ENCODE measurements at regions not wholly inside any gene's neighbourhood (a gene's known extent, or its start where the extent isn't known, plus 50 kb on each side); places are given as distances from the start of the nearest gene placed in this dataset.
A peak's percentile ranks its signal among the peaks of the same experiment; 100 is the strongest.

GRCh38 chr5:2696156-2696807, 55.2 kb downstream of the IRX2 start:
- DNase-seq (ENCODE audit: low spot score) = no peak

GRCh38 chr5:2695200-2695891, 56.1 kb downstream of the IRX2 start:
- DNase-seq (ENCODE audit: low spot score) = no peak

- DNase-seq (ENCODE audit: low spot score) = no peak
These were observed 59.9 kb downstream of the IRX2 start for GRCh38 chr5:2691530-2691929.

GRCh38 chr5:2690293-2690692, 61.2 kb downstream of the IRX2 start:
- no peak for DNase-seq (ENCODE audit: low spot score)

- DNase-seq (ENCODE audit: low spot score) = no peak
These were observed 62.9 kb downstream of the IRX2 start for GRCh38 chr5:2688586-2688985.

GRCh38 chr5:2687746-2688145, 63.7 kb downstream of the IRX2 start:
- DNase-seq (ENCODE audit: low spot score) = no peak

GRCh38 chr5:2686321-2687124, 65.0 kb downstream of the IRX2 start:
- DNase-seq (ENCODE audit: low spot score) = no peak

GRCh38 chr5:2685651-2686272, 65.7 kb downstream of the IRX2 start:
- no peak for DNase-seq (ENCODE audit: low spot score)

- no peak for DNase-seq (ENCODE audit: low spot score)
These were observed 66.9 kb downstream of the IRX2 start for GRCh38 chr5:2684606-2685005.

- DNase-seq (ENCODE audit: low spot score) = no peak
These were observed 67.8 kb downstream of the IRX2 start for GRCh38 chr5:2683720-2684119.

- no peak for DNase-seq (ENCODE audit: low spot score)
These were observed 70.0 kb downstream of the IRX2 start for GRCh38 chr5:2681476-2681875.

- no peak for DNase-seq (ENCODE audit: low spot score)
These were observed 70.5 kb downstream of the IRX2 start for GRCh38 chr5:2680979-2681378.

- no peak for DNase-seq (ENCODE audit: low spot score)
These were observed 73.8 kb downstream of the IRX2 start for GRCh38 chr5:2677689-2678088.

- DNase-seq (ENCODE audit: low spot score) = peak; percentile 52
These were observed 75.9 kb downstream of the IRX2 start for GRCh38 chr5:2675548-2675947.

- DNase-seq (ENCODE audit: low spot score) = no peak
These were observed 77.0 kb downstream of the IRX2 start for GRCh38 chr5:2674456-2674855.

GRCh38 chr5:2670940-2671339, 80.5 kb downstream of the IRX2 start:
- no peak for DNase-seq (ENCODE audit: low spot score)

- DNase-seq (ENCODE audit: low spot score) = no peak
These were observed 81.6 kb downstream of the IRX2 start for GRCh38 chr5:2669913-2670312.

- no peak for DNase-seq (ENCODE audit: low spot score)
These were observed 82.2 kb downstream of the IRX2 start for GRCh38 chr5:2669259-2669658.

GRCh38 chr5:2666081-2666480, 85.4 kb downstream of the IRX2 start:
- no peak for DNase-seq (ENCODE audit: low spot score)

GRCh38 chr5:2663489-2663888, 88.0 kb downstream of the IRX2 start:
- no peak for DNase-seq (ENCODE audit: low spot score)

GRCh38 chr5:2660315-2660714, 91.2 kb downstream of the IRX2 start:
- no peak for DNase-seq (ENCODE audit: low spot score)

GRCh38 chr5:2658881-2659470, 92.5 kb downstream of the IRX2 start:
- no peak for DNase-seq (ENCODE audit: low spot score)

All from ureter (tissue), 1 donor.